ENCODE measurements at regions not wholly inside any gene's neighbourhood (a gene's known extent, or its start where the extent isn't known, plus 50 kb on each side); places are given as distances from the start of the nearest gene placed in this dataset.

GRCh38 chr10:22481687-22482539 is 136.6 kb downstream of the SPAG6 start:
- TF ChIP-seq JUND (IDR thresholded peaks at IDR 0.05; ENCODE audit: low read depth): no peak
- in situ Hi-C loops (cut with HindIII; ENCODE audit: low pct_unique_long_range_greater_than_20kb, low sequenced_read_pairs): no loop called here
- DNase-seq (ENCODE audit: low read depth in 1 of 2, low spot score in 1 of 2): no peak

- no peak for TF ChIP-seq JUND (IDR thresholded peaks at IDR 0.05; ENCODE audit: low read depth)
- DNase-seq (ENCODE audit: low read depth in 1 of 2, low spot score in 1 of 2): no peak
- in situ Hi-C loops (cut with HindIII; ENCODE audit: low pct_unique_long_range_greater_than_20kb, low sequenced_read_pairs): no loop called here
These were observed 137.8 kb downstream of the SPAG6 start for GRCh38 chr10:22483132-22483531.
